ENCODE measurements at regions not wholly inside any gene's neighbourhood (a gene's known extent, or its start where the extent isn't known, plus 50 kb on each side); places are given as distances from the start of the nearest gene placed in this dataset.

GRCh38 chr2:180607514-180608049, 372.8 kb upstream of the UBE2E3 start:
- DNase-seq (ENCODE audit: extremely low spot score, unreplicated experiment) = no peak
- H3K36me3 Mint-ChIP-seq (ENCODE audit: unreplicated experiment) = no peaks in the 10 kb centered on the region
- TF ChIP-seq, protein P1, sequence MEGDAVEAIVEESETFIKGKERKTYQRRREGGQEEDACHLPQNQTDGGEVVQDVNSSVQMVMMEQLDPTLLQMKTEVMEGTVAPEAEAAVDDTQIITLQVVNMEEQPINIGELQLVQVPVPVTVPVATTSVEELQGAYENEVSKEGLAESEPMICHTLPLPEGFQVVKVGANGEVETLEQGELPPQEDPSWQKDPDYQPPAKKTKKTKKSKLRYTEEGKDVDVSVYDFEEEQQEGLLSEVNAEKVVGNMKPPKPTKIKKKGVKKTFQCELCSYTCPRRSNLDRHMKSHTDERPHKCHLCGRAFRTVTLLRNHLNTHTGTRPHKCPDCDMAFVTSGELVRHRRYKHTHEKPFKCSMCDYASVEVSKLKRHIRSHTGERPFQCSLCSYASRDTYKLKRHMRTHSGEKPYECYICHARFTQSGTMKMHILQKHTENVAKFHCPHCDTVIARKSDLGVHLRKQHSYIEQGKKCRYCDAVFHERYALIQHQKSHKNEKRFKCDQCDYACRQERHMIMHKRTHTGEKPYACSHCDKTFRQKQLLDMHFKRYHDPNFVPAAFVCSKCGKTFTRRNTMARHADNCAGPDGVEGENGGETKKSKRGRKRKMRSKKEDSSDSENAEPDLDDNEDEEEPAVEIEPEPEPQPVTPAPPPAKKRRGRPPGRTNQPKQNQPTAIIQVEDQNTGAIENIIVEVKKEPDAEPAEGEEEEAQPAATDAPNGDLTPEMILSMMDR (IDR thresholded peaks at IDR 0.05) = no peak
- H3K4me3 Mint-ChIP-seq (ENCODE audit: unreplicated experiment) = no peak overlapping the region
- H3K9me3 Mint-ChIP-seq (ENCODE audit: unreplicated experiment) = no peaks in the 10 kb centered on the region
- H3K4me1 Mint-ChIP-seq (ENCODE audit: unreplicated experiment) = no peaks in the 10 kb centered on the region
- no peak overlapping the region for H3K27ac Mint-ChIP-seq (ENCODE audit: unreplicated experiment)
- H3K27me3 Mint-ChIP-seq (ENCODE audit: unreplicated experiment) = no peaks in the 10 kb centered on the region

GRCh38 chr2:180604077-180604476, 376.3 kb upstream of the UBE2E3 start:
- Mint-ChIP-seq H3K9me3 (ENCODE audit: unreplicated experiment) (no peaks in the 10 kb centered on the region), H3K27me3 (ENCODE audit: unreplicated experiment) (no peaks in the 10 kb centered on the region), H3K4me3 (ENCODE audit: unreplicated experiment) (no peak overlapping the region), H3K27ac (ENCODE audit: unreplicated experiment) (no peak overlapping the region), H3K36me3 (ENCODE audit: unreplicated experiment) (no peaks in the 10 kb centered on the region), H3K4me1 (ENCODE audit: unreplicated experiment) (no peaks in the 10 kb centered on the region)
- DNase-seq (ENCODE audit: extremely low spot score, unreplicated experiment) = no peak
- TF ChIP-seq, protein P1 (IDR thresholded peaks at IDR 0.05) = no peak

GRCh38 chr2:180601016-180601415, 379.4 kb upstream of the UBE2E3 start:
- no peaks in the 10 kb centered on the region for H3K9me3 Mint-ChIP-seq (ENCODE audit: unreplicated experiment)
- TF ChIP-seq, protein P1 (IDR thresholded peaks at IDR 0.05) = no peak
- no peaks in the 10 kb centered on the region for H3K27me3 Mint-ChIP-seq (ENCODE audit: unreplicated experiment)
- no peak overlapping the region for H3K27ac Mint-ChIP-seq (ENCODE audit: unreplicated experiment)
- H3K36me3 Mint-ChIP-seq (ENCODE audit: unreplicated experiment) = no peaks in the 10 kb centered on the region
- DNase-seq (ENCODE audit: extremely low spot score, unreplicated experiment) = no peak
- H3K4me1 Mint-ChIP-seq (ENCODE audit: unreplicated experiment) = no peaks in the 10 kb centered on the region
- H3K4me3 Mint-ChIP-seq (ENCODE audit: unreplicated experiment) = no peak overlapping the region

DNA sequence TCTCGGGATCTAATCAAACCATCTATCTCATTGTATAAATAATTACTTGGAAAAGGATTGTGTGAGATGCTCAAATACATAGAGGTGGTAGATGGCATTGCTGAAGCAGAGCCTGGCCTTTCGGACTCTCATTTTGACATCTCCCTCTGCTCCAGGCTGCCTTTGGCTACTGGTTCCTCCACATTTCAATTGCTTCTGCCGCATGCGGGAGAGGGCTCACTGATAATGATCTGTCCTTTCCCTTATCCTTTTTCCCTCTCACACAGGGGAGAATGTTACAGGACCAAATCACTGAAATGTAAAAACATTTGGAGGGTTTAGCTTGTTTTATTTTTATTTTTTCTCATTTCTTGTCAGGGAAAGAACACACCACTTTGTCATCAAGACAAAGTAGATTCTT, 380.6 kb upstream of the UBE2E3 start:
- H3K27ac Mint-ChIP-seq (ENCODE audit: unreplicated experiment) = no peak overlapping the region
- TF ChIP-seq, protein P1 (IDR thresholded peaks at IDR 0.05) = no peak
- no peaks in the 10 kb centered on the region for H3K9me3 Mint-ChIP-seq (ENCODE audit: unreplicated experiment)
- H3K4me3 Mint-ChIP-seq (ENCODE audit: unreplicated experiment) = no peak overlapping the region
- DNase-seq (ENCODE audit: extremely low spot score, unreplicated experiment) = no peak
- H3K36me3 Mint-ChIP-seq (ENCODE audit: unreplicated experiment) = no peaks in the 10 kb centered on the region
- no peaks in the 10 kb centered on the region for H3K4me1 Mint-ChIP-seq (ENCODE audit: unreplicated experiment)
- H3K27me3 Mint-ChIP-seq (ENCODE audit: unreplicated experiment) = no peaks in the 10 kb centered on the region

DNA sequence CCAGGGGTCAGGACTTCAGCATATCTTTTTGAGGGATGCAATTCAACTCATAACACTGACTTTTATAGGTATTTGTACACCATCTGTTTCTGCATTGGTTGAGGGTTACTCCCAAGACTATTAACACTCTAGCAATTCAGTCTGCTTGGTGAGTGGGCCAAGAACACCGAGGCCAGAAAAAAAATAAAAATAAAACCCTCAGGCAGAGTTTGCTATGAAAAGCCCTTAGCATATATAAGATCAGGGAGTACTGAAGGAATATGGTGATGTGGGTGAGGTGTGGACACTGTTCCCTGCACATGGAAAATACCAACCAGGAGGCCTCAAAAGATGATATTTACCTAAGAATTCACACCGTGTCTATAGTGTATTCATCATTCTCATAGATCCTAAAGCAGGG, 383.2 kb upstream of the UBE2E3 start:
- Mint-ChIP-seq H3K27ac (ENCODE audit: unreplicated experiment) (no peak overlapping the region), H3K9me3 (ENCODE audit: unreplicated experiment) (no peaks in the 10 kb centered on the region), H3K4me1 (ENCODE audit: unreplicated experiment) (no peaks in the 10 kb centered on the region), H3K4me3 (ENCODE audit: unreplicated experiment) (no peak overlapping the region), H3K36me3 (ENCODE audit: unreplicated experiment) (no peaks in the 10 kb centered on the region), H3K27me3 (ENCODE audit: unreplicated experiment) (no peaks in the 10 kb centered on the region)
- TF ChIP-seq, protein P1 (IDR thresholded peaks at IDR 0.05) = no peak
- no peak for DNase-seq (ENCODE audit: extremely low spot score, unreplicated experiment)

Data from osteocyte (in vitro differentiated cells).